ENCODE measurements at regions not wholly inside any gene's neighbourhood (a gene's known extent, or its start where the extent isn't known, plus 50 kb on each side); places are given as distances from the start of the nearest gene placed in this dataset.

DNA sequence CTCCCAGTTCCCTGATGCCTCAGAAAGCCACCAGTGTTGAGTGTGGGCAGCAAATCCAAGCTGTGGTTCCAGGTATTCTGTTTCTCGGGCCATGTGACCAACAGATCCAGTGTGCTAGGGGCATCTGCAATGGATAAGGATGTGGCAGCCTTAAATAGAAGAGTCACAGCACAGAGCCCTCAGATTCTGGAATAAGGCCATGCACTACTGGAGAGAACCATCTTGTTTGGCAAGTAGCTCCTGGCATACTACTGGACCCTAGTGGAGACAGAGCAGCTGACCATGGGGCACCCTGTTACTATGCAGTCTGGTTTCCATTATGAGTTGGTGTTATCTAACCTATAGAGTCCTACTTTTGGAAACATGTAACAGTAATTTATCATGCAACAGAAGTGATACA, 53.3 kb upstream of the ZBTB7C start:
- Histone ChIP-seq H3K4me1 (ENCODE audit: control extremely low read depth in 1 of 4, control insufficient read depth in 4 of 4, insufficient read depth in 4 of 4, low read length in 3 of 4) (peaks cover 0 to 7% (median 3%) of the 10 kb centered on the region in 4 experiments), H3K27me3 (replicated peaks in 2 of 5; ENCODE audit: control insufficient read depth in 4 of 5, insufficient read depth in 5 of 5, low read length in 4 of 5) (peaks cover 6 to 49% (median 24%) of the 10 kb centered on the region in 5 experiments), H3K27ac (ENCODE audit: insufficient read depth in 1 of 2, low read depth in 1 of 2, low read length in 2 of 2, poor library complexity in 1 of 2, severe bottlenecking in 2 of 2) (no peak overlapping the region), H3K36me3 (ENCODE audit: control insufficient read depth in 4 of 4, insufficient read depth in 4 of 4, low read length in 3 of 4) (no peaks in the 10 kb centered on the region), H3K9me3 (ENCODE audit: control extremely low read depth in 1 of 5, control insufficient read depth in 4 of 5, insufficient read depth in 2 of 5, low read depth in 1 of 5, low read length in 4 of 5) (no peaks in the 10 kb centered on the region), H3K4me3 (ENCODE audit: control insufficient read depth in 1 of 7, extremely low read depth in 1 of 7, insufficient read depth in 4 of 7, low read depth in 2 of 7, low read length in 6 of 7) (no peak overlapping the region)
- POLR2A ChIA-PET = no interaction called here
- DNase-seq = no peak
- CTCF ChIA-PET = interaction anchor here (1.0 to 9.2 kb wide), 6 partner anchors 8 to 440 kb away, joined by 3 to 92 read pairs (median 4); no protein-coding TSS in a partner anchor
- WGBS (ENCODE audit: insufficient coverage) = 83% methylated on average over 1 of the region's 1 CpG

GRCh38 chr18:48460929-48461583, 51.9 kb upstream of the ZBTB7C start:
- Histone ChIP-seq H3K27ac (ENCODE audit: insufficient read depth in 1 of 2, low read depth in 1 of 2, low read length in 2 of 2, poor library complexity in 1 of 2, severe bottlenecking in 2 of 2) (no peak overlapping the region), H3K4me1 (ENCODE audit: control extremely low read depth in 1 of 4, control insufficient read depth in 4 of 4, insufficient read depth in 4 of 4, low read length in 3 of 4) (peaks cover 0 to 17% (median 7%) of the 10 kb centered on the region in 4 experiments), H3K9me3 (ENCODE audit: control extremely low read depth in 1 of 5, control insufficient read depth in 4 of 5, insufficient read depth in 2 of 5, low read depth in 1 of 5, low read length in 4 of 5) (no peaks in the 10 kb centered on the region), H3K4me3 (ENCODE audit: control insufficient read depth in 1 of 7, extremely low read depth in 1 of 7, insufficient read depth in 4 of 7, low read depth in 2 of 7, low read length in 6 of 7) (no peak overlapping the region), H3K27me3 (replicated peaks in 2 of 5; ENCODE audit: control insufficient read depth in 4 of 5, insufficient read depth in 5 of 5, low read length in 4 of 5) (peaks cover 6 to 58% (median 29%) of the 10 kb centered on the region in 5 experiments), H3K36me3 (ENCODE audit: control insufficient read depth in 4 of 4, insufficient read depth in 4 of 4, low read length in 3 of 4) (no peaks in the 10 kb centered on the region)
- 100% methylated on average over 2 of the region's 3 CpGs for WGBS (ENCODE audit: insufficient coverage)
- ChIA-PET CTCF (interaction anchor here (0.8 to 9.2 kb wide), 7 partner anchors 9 to 439 kb away, joined by 3 to 92 read pairs (median 4); no protein-coding TSS in a partner anchor), POLR2A (no interaction called here)
- no peak for DNase-seq

- no CpG with 5 or more reads among the region's 1 CpG for WGBS (ENCODE audit: insufficient coverage)
- peak; percentile 26 to 70 (median 64) for DNase-seq
- peaks cover 6 to 68% (median 33%) of the 10 kb centered on the region in 5 experiments for H3K27me3 ChIP-seq (replicated peaks in 2 of 5; ENCODE audit: control insufficient read depth in 4 of 5, insufficient read depth in 5 of 5, low read length in 4 of 5)
- no peaks in the 10 kb centered on the region for H3K36me3 ChIP-seq (ENCODE audit: control insufficient read depth in 4 of 4, insufficient read depth in 4 of 4, low read length in 3 of 4)
- POLR2A ChIA-PET = no interaction called here
- H3K9me3 ChIP-seq (ENCODE audit: control extremely low read depth in 1 of 5, control insufficient read depth in 4 of 5, insufficient read depth in 2 of 5, low read depth in 1 of 5, low read length in 4 of 5) = no peaks in the 10 kb centered on the region
- CTCF ChIA-PET = interaction anchor here (1.2 to 9.2 kb wide), 5 partner anchors 9 to 434 kb away, joined by 3 to 92 read pairs (median 3); no protein-coding TSS in a partner anchor
- H3K4me1 ChIP-seq (ENCODE audit: control extremely low read depth in 1 of 4, control insufficient read depth in 4 of 4, insufficient read depth in 4 of 4, low read length in 3 of 4) = peaks cover 0 to 26% (median 13%) of the 10 kb centered on the region in 4 experiments
- H3K4me3 ChIP-seq (ENCODE audit: control insufficient read depth in 1 of 7, extremely low read depth in 1 of 7, insufficient read depth in 4 of 7, low read depth in 2 of 7, low read length in 6 of 7) = no peak overlapping the region
- H3K27ac ChIP-seq (ENCODE audit: insufficient read depth in 1 of 2, low read depth in 1 of 2, low read length in 2 of 2, poor library complexity in 1 of 2, severe bottlenecking in 2 of 2) = no peak overlapping the region
Observed at GRCh38 chr18:48459465-48459864, 50.3 kb upstream of the ZBTB7C start.

- peaks cover 0 to 26% (median 13%) of the 10 kb centered on the region in 4 experiments for H3K4me1 ChIP-seq (ENCODE audit: control extremely low read depth in 1 of 4, control insufficient read depth in 4 of 4, insufficient read depth in 4 of 4, low read length in 3 of 4)
- ChIA-PET POLR2A (no interaction called here), CTCF (interaction anchor here (1.0 to 9.2 kb wide), 5 partner anchors 10 to 433 kb away, joined by 3 to 92 read pairs (median 3); no protein-coding TSS in a partner anchor)
- peaks cover 6 to 71% (median 37%) of the 10 kb centered on the region in 5 experiments for H3K27me3 ChIP-seq (replicated peaks in 2 of 5; ENCODE audit: control insufficient read depth in 4 of 5, insufficient read depth in 5 of 5, low read length in 4 of 5)
- H3K36me3 ChIP-seq (ENCODE audit: control insufficient read depth in 4 of 4, insufficient read depth in 4 of 4, low read length in 3 of 4) = no peaks in the 10 kb centered on the region
- no peaks in the 10 kb centered on the region for H3K9me3 ChIP-seq (ENCODE audit: control extremely low read depth in 1 of 5, control insufficient read depth in 4 of 5, insufficient read depth in 2 of 5, low read depth in 1 of 5, low read length in 4 of 5)
- H3K27ac ChIP-seq (ENCODE audit: insufficient read depth in 1 of 2, low read depth in 1 of 2, low read length in 2 of 2, poor library complexity in 1 of 2, severe bottlenecking in 2 of 2) = no peak overlapping the region
- DNase-seq = peak; percentile 18 to 65 (median 61)
- no peak overlapping the region for H3K4me3 ChIP-seq (ENCODE audit: control insufficient read depth in 1 of 7, extremely low read depth in 1 of 7, insufficient read depth in 4 of 7, low read depth in 2 of 7, low read length in 6 of 7)
Observed at GRCh38 chr18:48459016-48459415, 49.8 kb upstream of the ZBTB7C start.

Data from common myeloid progenitor, CD34-positive (primary cell).